B cell (primary cell): ENCODE measurements at regions not wholly inside any gene's neighbourhood (a gene's known extent, or its start where the extent isn't known, plus 50 kb on each side); places are given as distances from the start of the nearest gene placed in this dataset.

Experiments used
- ATAC-seq: fragments of 200-7000 bp; cut with Tn5 transposase; one replicate; pipeline ENCODE4 v1.10.0; 2021; ENCODE audit warnings: low read depth, mild to moderate bottlenecking, moderate number of reproducible peaks, moderate library complexity
- CTCF ChIA-PET: fragments of 350-600 bp; sonication (Branson Sonifier 250); formaldehyde crosslinking; loops from one replicate; lab custom pipeline; 2021; ENCODE audit warnings: antibody characterized with exemption, inconsistent platforms; lab: Charles Lee
- POLR2A ChIA-PET: fragments of 350-600 bp; sonication (Branson Sonifier 250); formaldehyde crosslinking; loops from one replicate; lab custom pipeline; 2021; ENCODE audit warnings: antibody characterized with exemption; lab: Charles Lee
- DNase-seq: peaks from one replicate; pipeline ENCODE4 v3.0.0; 2013
- H2AFZ ChIP-seq: 2 replicates; pipeline ENCODE4 v1.6.1; 2012; ENCODE audit warnings: mild to moderate bottlenecking, low read depth, low read length; ENCODE audit not compliant: insufficient read depth, poor library complexity, severe bottlenecking
- H3K27ac ChIP-seq, 2 donors: 1 replicate in 1 of 2; 2 replicates in 1 of 2; pipeline ENCODE4 v1.5.1; 2012 to 2013; ENCODE audit warnings: low read length in 2 of 2, mild to moderate bottlenecking in 2 of 2, moderate library complexity in 1 of 2
- H3K27me3 ChIP-seq, 4 experiments: fragments of 200-600 bp in 1 of 4; sonication (generic) in 1 of 4; replicated peaks in 1 of 4; 1 replicate in 2 of 4; 2 replicates in 2 of 4; pipeline versions ENCODE4 v1.6.1 to v1.7.0; 2013 to 2016; ENCODE audit warnings: low read length in 3 of 4, mild to moderate bottlenecking in 2 of 4, mixed read lengths in 1 of 4, moderate library complexity in 1 of 4; ENCODE audit not compliant: insufficient read depth in 4 of 4, control insufficient read depth in 3 of 4; ENCODE audit errors: control extremely low read depth in 1 of 4
- H3K36me3 ChIP-seq, 2 experiments: replicated peaks in 1 of 2; 1 replicate in 1 of 2; 2 replicates in 1 of 2; pipeline versions ENCODE4 v1.6.1 to v1.7.1; 2013; ENCODE audit warnings: low read length in 1 of 2; ENCODE audit not compliant: insufficient read depth in 2 of 2, control insufficient read depth in 1 of 2; ENCODE audit errors: control extremely low read depth in 1 of 2, extremely low read depth in 1 of 2
- H3K4me1 ChIP-seq, 2 donors: fragments of 200-600 bp in 1 of 2; sonication (generic) in 1 of 2; 1 replicate in 1 of 2; 2 replicates in 1 of 2; pipeline versions ENCODE4 v1.5.1 to v1.6.1; 2013 to 2017; ENCODE audit warnings: low read length in 2 of 2; ENCODE audit not compliant: control insufficient read depth in 2 of 2, insufficient read depth in 2 of 2
- H3K4me2 ChIP-seq: replicated peaks from 2 replicates; pipeline ENCODE3; 2012; ENCODE audit warnings: mild to moderate bottlenecking, low read depth, low read length; ENCODE audit not compliant: poor library complexity, severe bottlenecking
- H3K4me3 ChIP-seq, 5 experiments: fragments of 200-600 bp in 1 of 5; sonication (generic) in 1 of 5; 1 replicate in 3 of 5; 2 replicates in 2 of 5; pipeline versions ENCODE4 v1.5.1 to v1.7.0; 2011 to 2016; ENCODE audit warnings: low read length in 4 of 5, mild to moderate bottlenecking in 4 of 5, low read depth in 2 of 5, control low read depth in 1 of 5, moderate library complexity in 1 of 5; ENCODE audit not compliant: insufficient read depth in 1 of 5; ENCODE audit errors: control extremely low read depth in 1 of 5, extremely low read depth in 1 of 5
- H3K79me2 ChIP-seq: fragments of 200-600 bp; sonication (generic); one replicate; pipeline ENCODE4 v1.6.0; 2016; ENCODE audit warnings: low read length; ENCODE audit not compliant: control insufficient read depth, insufficient read depth
- H3K9ac ChIP-seq: fragments of 200-600 bp; sonication (generic); 2 replicates; pipeline ENCODE4 v1.6.1; 2017; ENCODE audit warnings: mild to moderate bottlenecking, low read length, moderate library complexity
- H3K9me3 ChIP-seq, 3 donors: one replicate each; pipeline versions ENCODE4 v1.6.1 to v1.7.1; 2013; ENCODE audit warnings: low read length in 2 of 3; ENCODE audit not compliant: control insufficient read depth in 2 of 3, insufficient read depth in 1 of 3; ENCODE audit errors: control extremely low read depth in 1 of 3
- H4K20me1 ChIP-seq: 2 replicates; pipeline ENCODE4 v1.6.0; 2012; ENCODE audit warnings: mild to moderate bottlenecking, low read length; ENCODE audit not compliant: insufficient read depth, control insufficient read depth, poor library complexity, severe bottlenecking
- H3K27ac Mint-ChIP-seq: one replicate; pipeline ENCODE4 v1.8.0; 2021; ENCODE audit warnings: mixed read lengths
- H3K27me3 Mint-ChIP-seq: one replicate; pipeline ENCODE4 v1.8.0; 2021; ENCODE audit warnings: mixed read lengths
- H3K4me1 Mint-ChIP-seq: one replicate; pipeline ENCODE4 v1.8.0; 2021; ENCODE audit warnings: mixed read lengths
- H3K4me3 Mint-ChIP-seq: one replicate; pipeline ENCODE4 v1.8.0; 2021; ENCODE audit warnings: mixed read lengths
- H3K9me3 Mint-ChIP-seq: one replicate; pipeline ENCODE4 v1.8.0; 2022; ENCODE audit warnings: mixed read lengths; ENCODE audit not compliant: insufficient read depth
- EZH2 ChIP-seq: IDR thresholded peaks from 2 replicates; pipeline ENCODE4 v1.6.1; 2012; ENCODE audit warnings: borderline replicate concordance, low read depth, mild to moderate bottlenecking, moderate library complexity, low read length; ENCODE audit not compliant: insufficient read depth, poor library complexity, severe bottlenecking
- WGBS: methylation state at CpG from one replicate; pipeline ENCODE4 v1.1.5; 2013; ENCODE audit warnings: missing lambda C conversion rate; ENCODE audit not compliant: insufficient coverage; 5-methylcytosine and 5-hydroxymethylcytosine counted together
- intact Hi-C: fragments of 100-400 bp; cut with micrococcal nuclease; formaldehyde crosslinking; loops from one replicate; pipeline ENCODE4 v1.10.0; 2022
- TF ChIP-seq, protein P1 (sequence below): fragments of 200-600 bp; IDR thresholded peaks from one replicate; pipeline ENCODE4 v1.8.0; 2022; ENCODE audit warnings: antibody characterized with exemption, mild to moderate bottlenecking

DNA sequence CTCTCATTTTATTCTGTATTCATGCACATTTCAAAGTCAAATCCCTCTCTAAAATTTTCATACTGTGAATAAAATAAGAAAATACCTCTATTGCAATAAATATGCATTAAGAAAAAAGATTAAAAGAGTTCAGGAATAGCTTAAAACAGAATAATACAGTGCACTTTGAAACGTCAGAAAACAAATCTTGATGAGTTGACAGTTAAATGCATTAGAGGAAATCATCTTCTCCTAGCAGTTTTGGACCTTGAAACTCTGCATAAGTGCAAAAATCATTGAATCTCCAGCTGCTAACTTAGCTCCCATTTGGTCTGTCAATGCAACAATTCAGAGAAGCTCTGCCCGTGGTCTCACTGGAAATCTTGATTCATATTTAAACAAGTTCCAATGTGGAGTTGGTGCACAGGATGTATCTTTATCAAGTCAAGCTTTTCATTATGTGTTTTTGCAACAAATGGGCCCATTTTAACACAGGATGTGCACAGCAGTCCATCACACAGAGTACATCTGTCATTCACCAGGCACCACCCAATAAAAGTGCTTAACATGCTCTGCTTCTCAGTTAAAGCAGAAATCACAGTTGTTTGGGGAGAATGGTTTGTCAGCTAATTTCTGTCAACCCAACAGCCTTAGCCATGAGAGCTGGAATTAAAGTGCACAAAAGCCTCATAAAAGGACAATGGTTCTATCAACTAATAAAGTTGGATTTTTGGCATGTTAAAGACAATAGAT lies 98.8 kb upstream of the ARRDC4 start:
- H3K27ac Mint-ChIP-seq = no peak overlapping the region
- H3K9me3 ChIP-seq = no peaks in the 10 kb centered on the region

GRCh38 chr15:97866959-97867358 lies 93.5 kb upstream of the ARRDC4 start:
- no peak for ATAC-seq

More for the DNA sequence above, 98.8 kb upstream of the ARRDC4 start:
- intact Hi-C loops = no loop called here
- ChIA-PET CTCF (no interaction called here), POLR2A (no interaction called here)
- Histone ChIP-seq H3K4me3 (no peak overlapping the region), H3K9ac (no peak overlapping the region), H3K36me3 (no peaks in the 10 kb centered on the region), H3K4me1 (no peaks in the 10 kb centered on the region), H3K4me2 (no peak overlapping the region), H2AFZ (no peak overlapping the region), H3K27me3 (no peaks in the 10 kb centered on the region), H3K79me2 (no peaks in the 10 kb centered on the region), H3K27ac (no peak overlapping the region), H4K20me1 (no peaks in the 10 kb centered on the region)
- TF ChIP-seq, protein P1, sequence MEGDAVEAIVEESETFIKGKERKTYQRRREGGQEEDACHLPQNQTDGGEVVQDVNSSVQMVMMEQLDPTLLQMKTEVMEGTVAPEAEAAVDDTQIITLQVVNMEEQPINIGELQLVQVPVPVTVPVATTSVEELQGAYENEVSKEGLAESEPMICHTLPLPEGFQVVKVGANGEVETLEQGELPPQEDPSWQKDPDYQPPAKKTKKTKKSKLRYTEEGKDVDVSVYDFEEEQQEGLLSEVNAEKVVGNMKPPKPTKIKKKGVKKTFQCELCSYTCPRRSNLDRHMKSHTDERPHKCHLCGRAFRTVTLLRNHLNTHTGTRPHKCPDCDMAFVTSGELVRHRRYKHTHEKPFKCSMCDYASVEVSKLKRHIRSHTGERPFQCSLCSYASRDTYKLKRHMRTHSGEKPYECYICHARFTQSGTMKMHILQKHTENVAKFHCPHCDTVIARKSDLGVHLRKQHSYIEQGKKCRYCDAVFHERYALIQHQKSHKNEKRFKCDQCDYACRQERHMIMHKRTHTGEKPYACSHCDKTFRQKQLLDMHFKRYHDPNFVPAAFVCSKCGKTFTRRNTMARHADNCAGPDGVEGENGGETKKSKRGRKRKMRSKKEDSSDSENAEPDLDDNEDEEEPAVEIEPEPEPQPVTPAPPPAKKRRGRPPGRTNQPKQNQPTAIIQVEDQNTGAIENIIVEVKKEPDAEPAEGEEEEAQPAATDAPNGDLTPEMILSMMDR = no peak
- no peak for TF ChIP-seq EZH2
- ATAC-seq (no peak), DNase-seq (no peak)
- H3K27me3 Mint-ChIP-seq = no peaks in the 10 kb centered on the region
- no peak overlapping the region for H3K4me3 Mint-ChIP-seq
- no peaks in the 10 kb centered on the region for H3K4me1 Mint-ChIP-seq
- no peaks in the 10 kb centered on the region for H3K9me3 Mint-ChIP-seq
- WGBS = 93% methylated on average over 2 of the region's 2 CpGs

More at GRCh38 chr15:97866959-97867358, 93.5 kb upstream of the ARRDC4 start:
- H2AFZ ChIP-seq = no peak overlapping the region
- H3K4me2 ChIP-seq = no peak overlapping the region
- no peaks in the 10 kb centered on the region for H3K27me3 ChIP-seq
- intact Hi-C loops = no loop called here
- POLR2A ChIA-PET = no interaction called here
- H3K27ac Mint-ChIP-seq = no peak overlapping the region
- no peaks in the 10 kb centered on the region for H3K36me3 ChIP-seq
- H3K9ac ChIP-seq = no peak overlapping the region
- H3K4me3 Mint-ChIP-seq = no peak overlapping the region
- no peaks in the 10 kb centered on the region for H4K20me1 ChIP-seq
- DNase-seq = no peak
- WGBS = 87% methylated on average over 9 of the region's 9 CpGs
- no peaks in the 10 kb centered on the region for H3K4me1 ChIP-seq
- CTCF ChIA-PET = no interaction called here
- H3K9me3 Mint-ChIP-seq = no peaks in the 10 kb centered on the region
- H3K4me3 ChIP-seq = no peak overlapping the region
- TF ChIP-seq EZH2 = no peak
- TF ChIP-seq, protein P1 = no peak
- H3K4me1 Mint-ChIP-seq = no peaks in the 10 kb centered on the region
- H3K27me3 Mint-ChIP-seq = no peaks in the 10 kb centered on the region
- no peaks in the 10 kb centered on the region for H3K79me2 ChIP-seq
- H3K27ac ChIP-seq = no peak overlapping the region
- peaks cover 0 to 5% (median 0%) of the 10 kb centered on the region in 3 donors for H3K9me3 ChIP-seq
